SU-DHL-6 (cell line): ENCODE measurements at regions not wholly inside any gene's neighbourhood (a gene's known extent, or its start where the extent isn't known, plus 50 kb on each side); places are given as distances from the start of the nearest gene placed in this dataset.
"Not testable (repeated sequence)": the region's sequence is repeated elsewhere in the genome, so short reads cannot be mapped to it uniquely, and the experiment has no call there.

Experiments used
- H2AFZ ChIP-seq: fragments of 200-600 bp; sonication (generic); 2 replicates; pipeline ENCODE4 v1.6.1; 2014; ENCODE audit warnings: low read depth, mild to moderate bottlenecking, moderate library complexity, mixed read lengths, antibody characterized with exemption, low read length; ENCODE audit not compliant: severe bottlenecking
- H3F3A ChIP-seq: fragments of 200-600 bp; shearing (Covaris generic); 2 replicates; pipeline ENCODE4 v1.6.0; 2016; ENCODE audit warnings: antibody characterized with exemption, mild to moderate bottlenecking; ENCODE audit not compliant: insufficient read depth
- H3K27ac ChIP-seq: fragments of 200-600 bp; sonication (generic); 2 replicates; pipeline ENCODE4 v1.5.1; 2016; ENCODE audit warnings: low read depth, mild to moderate bottlenecking, low read length, moderate library complexity, mixed read lengths
- H3K27me3 ChIP-seq: fragments of 200-600 bp; sonication (generic), shearing (Covaris generic); 2 replicates; pipeline ENCODE4 v1.6.0; 2014; ENCODE audit warnings: mild to moderate bottlenecking, low read length
- H3K36me3 ChIP-seq: fragments of 200-600 bp; sonication (generic); 2 replicates; pipeline ENCODE4 v1.6.1; 2014; ENCODE audit warnings: mild to moderate bottlenecking, low read length, mixed read lengths
- H3K4me2 ChIP-seq: fragments of 300-600, 200-600 bp; shearing (Covaris generic), sonication (generic); 2 replicates; pipeline ENCODE4 v1.6.0; 2014; ENCODE audit warnings: low read length, low read depth, mild to moderate bottlenecking; ENCODE audit not compliant: poor library complexity, severe bottlenecking
- H3K4me3 ChIP-seq: fragments of 200-600 bp; sonication (generic); 2 replicates; pipeline ENCODE4 v1.5.1; 2014; ENCODE audit warnings: antibody characterized with exemption, low read length, mild to moderate bottlenecking, mixed read lengths; ENCODE audit not compliant: insufficient read depth, poor library complexity, severe bottlenecking
- H3K79me2 ChIP-seq: fragments of 200-600 bp; sonication (generic); 2 replicates; pipeline ENCODE4 v1.6.1; 2014; ENCODE audit warnings: mild to moderate bottlenecking, low read length, moderate library complexity; ENCODE audit not compliant: insufficient read depth
- H3K9ac ChIP-seq: fragments of 200-600 bp; sonication (generic); 2 replicates; pipeline ENCODE4 v1.7.0; 2014; ENCODE audit warnings: mild to moderate bottlenecking, low read length
- H3K9me2 ChIP-seq: fragments of 200-600 bp; sonication (generic); replicated peaks from 2 replicates; pipeline ENCODE4 v1.6.1; 2014; ENCODE audit warnings: low read length; ENCODE audit not compliant: insufficient read depth
- H3K9me3 ChIP-seq: fragments of 200-600 bp; sonication (generic); 2 replicates; pipeline ENCODE4 v1.6.1; 2014; ENCODE audit warnings: low read length, mixed read lengths; ENCODE audit not compliant: insufficient read depth
- H4K20me1 ChIP-seq: fragments of 200-600 bp; sonication (generic); 2 replicates; pipeline ENCODE4 v1.6.1; 2014; ENCODE audit warnings: low read depth, mild to moderate bottlenecking, antibody characterized with exemption, low read length, moderate library complexity, mixed read lengths
- EZH2phosphoT487 ChIP-seq: fragments of 200-600 bp; sonication (generic), shearing (Covaris generic); conservative IDR thresholded peaks from 2 replicates; pipeline ENCODE4 v1.6.1; 2018; ENCODE audit warnings: mild to moderate bottlenecking, antibody characterized with exemption, low read length, moderate library complexity, mixed read lengths
- TF ChIP-seq, protein P1 (sequence below): fragments of 200-600 bp; sonication (generic); IDR thresholded peaks from one replicate; pipeline ENCODE4 v1.5.1; 2017; ENCODE audit warnings: antibody characterized with exemption, mild to moderate bottlenecking, low read length, moderate library complexity; ENCODE audit not compliant: insufficient read depth, poor library complexity, severe bottlenecking

DNA sequence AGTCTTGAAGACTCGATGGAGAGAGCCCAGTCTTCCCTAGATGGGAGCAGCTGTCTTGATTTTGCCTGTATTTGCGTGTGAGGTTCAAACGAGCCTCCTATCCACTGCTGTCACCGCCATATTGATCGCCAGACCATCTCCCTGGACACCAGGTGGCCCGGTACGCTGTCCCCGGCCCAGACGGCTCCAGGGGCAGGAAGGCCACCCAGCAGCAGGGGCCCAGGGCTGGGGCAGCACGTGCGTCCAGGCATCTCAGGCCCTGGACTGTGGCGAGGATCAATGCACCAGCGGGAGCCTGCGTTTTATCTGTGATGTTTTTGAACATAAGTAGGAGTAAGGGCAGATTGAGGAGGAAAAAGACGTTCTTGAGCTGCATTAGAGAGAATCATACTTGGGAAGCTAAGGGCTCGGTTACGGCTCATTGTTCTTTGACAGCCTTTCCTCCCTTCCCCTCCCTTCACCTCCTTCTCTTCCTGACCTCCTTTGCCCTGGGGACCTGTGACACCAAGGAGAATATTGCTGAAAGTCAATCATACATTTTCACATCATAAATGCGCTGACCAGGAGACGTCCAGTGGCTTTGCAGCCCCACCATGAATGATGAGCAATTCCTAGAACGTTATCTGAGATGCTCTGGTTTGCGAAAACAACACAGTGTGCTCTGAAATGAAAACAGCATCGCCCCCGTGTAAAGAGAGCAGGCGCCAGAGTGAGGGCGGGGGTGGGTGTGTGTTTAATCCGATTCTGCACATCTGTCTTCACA is 711.2 kb upstream of the SALL3 start:
- Histone ChIP-seq H3K9me3 (no peaks in the 10 kb centered on the region), H3K4me2 (no peak overlapping the region), H3K27ac (no peak overlapping the region), H3K9ac (no peak overlapping the region), H3K9me2 (no peaks in the 10 kb centered on the region), H3K4me3 (no peak overlapping the region), H2AFZ (no peak overlapping the region), H3K27me3 (no peaks in the 10 kb centered on the region), H3K36me3 (no peaks in the 10 kb centered on the region), H3K79me2 (no peaks in the 10 kb centered on the region), H4K20me1 (no peaks in the 10 kb centered on the region), H3F3A (no peaks in the 10 kb centered on the region)
- TF ChIP-seq, protein P1, sequence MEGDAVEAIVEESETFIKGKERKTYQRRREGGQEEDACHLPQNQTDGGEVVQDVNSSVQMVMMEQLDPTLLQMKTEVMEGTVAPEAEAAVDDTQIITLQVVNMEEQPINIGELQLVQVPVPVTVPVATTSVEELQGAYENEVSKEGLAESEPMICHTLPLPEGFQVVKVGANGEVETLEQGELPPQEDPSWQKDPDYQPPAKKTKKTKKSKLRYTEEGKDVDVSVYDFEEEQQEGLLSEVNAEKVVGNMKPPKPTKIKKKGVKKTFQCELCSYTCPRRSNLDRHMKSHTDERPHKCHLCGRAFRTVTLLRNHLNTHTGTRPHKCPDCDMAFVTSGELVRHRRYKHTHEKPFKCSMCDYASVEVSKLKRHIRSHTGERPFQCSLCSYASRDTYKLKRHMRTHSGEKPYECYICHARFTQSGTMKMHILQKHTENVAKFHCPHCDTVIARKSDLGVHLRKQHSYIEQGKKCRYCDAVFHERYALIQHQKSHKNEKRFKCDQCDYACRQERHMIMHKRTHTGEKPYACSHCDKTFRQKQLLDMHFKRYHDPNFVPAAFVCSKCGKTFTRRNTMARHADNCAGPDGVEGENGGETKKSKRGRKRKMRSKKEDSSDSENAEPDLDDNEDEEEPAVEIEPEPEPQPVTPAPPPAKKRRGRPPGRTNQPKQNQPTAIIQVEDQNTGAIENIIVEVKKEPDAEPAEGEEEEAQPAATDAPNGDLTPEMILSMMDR: no peak
- no peak for TF ChIP-seq EZH2phosphoT487

GRCh38 chr18:78271790-78272189 is 707.8 kb upstream of the SALL3 start:
- H3K27me3 ChIP-seq: no peaks in the 10 kb centered on the region
- peaks cover 4% of the 10 kb centered on the region; the same call in 1 of the 2 replicates for H3K9me3 ChIP-seq
- H3K4me3 ChIP-seq: no peak overlapping the region
- H3K36me3 ChIP-seq: no peaks in the 10 kb centered on the region
- no peaks in the 10 kb centered on the region for H3K79me2 ChIP-seq
- no peaks in the 10 kb centered on the region for H3F3A ChIP-seq
- TF ChIP-seq EZH2phosphoT487: no peak
- TF ChIP-seq, protein P1: no peak
- no peak overlapping the region for H3K9ac ChIP-seq
- no peak overlapping the region for H3K27ac ChIP-seq
- H3K9me2 ChIP-seq: no peaks in the 10 kb centered on the region
- H3K4me2 ChIP-seq: no peak overlapping the region
- no peak overlapping the region for H2AFZ ChIP-seq
- no peaks in the 10 kb centered on the region for H4K20me1 ChIP-seq

- no peak overlapping the region for H3K27ac ChIP-seq
- H4K20me1 ChIP-seq: no peaks in the 10 kb centered on the region
- TF ChIP-seq, protein P1: no peak
- no peak for TF ChIP-seq EZH2phosphoT487
- no peak overlapping the region for H3K4me3 ChIP-seq
- H3K9me3 ChIP-seq: peaks cover 4% of the 10 kb centered on the region; the same call in 1 of the 2 replicates
- no peaks in the 10 kb centered on the region for H3K79me2 ChIP-seq
- no peaks in the 10 kb centered on the region for H3K9me2 ChIP-seq
- no peaks in the 10 kb centered on the region for H3F3A ChIP-seq
- H3K27me3 ChIP-seq: no peaks in the 10 kb centered on the region
- no peak overlapping the region for H3K4me2 ChIP-seq
- H3K36me3 ChIP-seq: no peaks in the 10 kb centered on the region
- no peak overlapping the region for H3K9ac ChIP-seq
- no peak overlapping the region for H2AFZ ChIP-seq
These were observed 705.7 kb upstream of the SALL3 start for GRCh38 chr18:78273876-78274275.

DNA sequence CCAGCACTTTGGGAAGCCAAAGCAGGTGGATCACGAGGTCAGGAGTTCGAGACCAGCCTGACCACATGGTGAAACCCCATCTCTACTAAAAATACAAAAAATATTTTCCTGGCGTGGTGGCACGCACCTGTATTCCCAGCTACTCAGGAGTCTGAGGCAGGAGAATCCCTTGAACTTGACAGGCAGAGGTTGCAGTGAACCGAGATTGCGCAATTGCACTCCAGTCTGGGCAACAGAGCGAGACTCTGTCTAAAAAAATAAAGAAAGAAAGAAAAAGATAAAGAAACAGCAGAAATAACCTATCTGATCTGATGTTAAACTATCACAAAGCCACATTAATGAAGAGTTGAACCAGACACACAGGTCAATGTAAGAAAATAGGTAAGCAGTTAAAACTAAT is 696.2 kb upstream of the SALL3 start:
- H4K20me1 ChIP-seq, H3K36me3 ChIP-seq, H3F3A ChIP-seq, H3K9me3 ChIP-seq, H3K79me2 ChIP-seq, H3K4me2 ChIP-seq, H3K27me3 ChIP-seq, H3K27ac ChIP-seq, H2AFZ ChIP-seq, H3K9ac ChIP-seq, H3K9me2 ChIP-seq, H3K4me3 ChIP-seq: not testable (repeated sequence)
